GM19395 (cell line): ENCODE measurements at regions not wholly inside any gene's neighbourhood (a gene's known extent, or its start where the extent isn't known, plus 50 kb on each side); places are given as distances from the start of the nearest gene placed in this dataset.

Experiments used
- ATAC-seq: cut with Tn5 transposase; IDR thresholded peaks from one replicate; pipeline ENCODE4 v1.9.1; 2021; ENCODE audit warnings: mild to moderate bottlenecking, moderate library complexity; ENCODE audit not compliant: unreplicated experiment

- ATAC-seq, result no peak
Observed at GRCh38 chr17:79261355-79262072, 186.9 kb downstream of the ENGASE start.

- no peak for ATAC-seq
Observed at GRCh38 chr17:79258843-79259242, 184.2 kb downstream of the ENGASE start.

- no peak for ATAC-seq
Observed at GRCh38 chr17:79258041-79258440, 183.4 kb downstream of the ENGASE start.

DNA sequence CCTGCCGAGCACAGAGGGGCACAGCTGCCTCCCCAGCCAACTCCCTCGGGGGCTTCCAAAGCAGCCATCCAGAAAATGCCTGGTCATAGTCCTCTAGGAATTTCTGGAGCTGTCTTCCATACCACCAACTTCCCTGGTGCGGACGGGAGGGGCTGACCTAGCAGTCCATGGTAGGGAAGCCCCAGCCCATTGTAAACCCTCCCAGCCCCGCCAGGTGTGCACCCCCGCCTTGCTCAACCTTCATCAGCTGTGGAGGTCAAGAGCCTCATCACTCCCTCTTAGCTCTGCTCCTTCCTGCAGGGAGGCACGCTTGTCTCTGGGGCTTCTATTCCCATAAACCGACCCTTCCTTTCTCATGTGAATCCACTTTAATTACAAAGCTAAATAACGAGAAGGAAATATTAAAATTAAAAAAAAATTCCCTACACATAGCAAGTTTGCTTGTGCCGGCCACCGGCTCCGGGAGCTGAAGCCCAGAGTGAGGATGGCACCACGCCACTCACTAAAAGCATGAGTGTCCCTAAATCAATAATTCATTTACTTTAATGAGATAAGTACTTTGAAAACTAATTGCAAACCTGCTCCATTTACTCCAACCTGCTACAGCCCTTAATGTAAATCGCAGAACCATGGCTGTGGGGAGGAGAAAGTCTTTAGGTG, 181.4 kb downstream of the ENGASE start:
- no peak for ATAC-seq

DNA sequence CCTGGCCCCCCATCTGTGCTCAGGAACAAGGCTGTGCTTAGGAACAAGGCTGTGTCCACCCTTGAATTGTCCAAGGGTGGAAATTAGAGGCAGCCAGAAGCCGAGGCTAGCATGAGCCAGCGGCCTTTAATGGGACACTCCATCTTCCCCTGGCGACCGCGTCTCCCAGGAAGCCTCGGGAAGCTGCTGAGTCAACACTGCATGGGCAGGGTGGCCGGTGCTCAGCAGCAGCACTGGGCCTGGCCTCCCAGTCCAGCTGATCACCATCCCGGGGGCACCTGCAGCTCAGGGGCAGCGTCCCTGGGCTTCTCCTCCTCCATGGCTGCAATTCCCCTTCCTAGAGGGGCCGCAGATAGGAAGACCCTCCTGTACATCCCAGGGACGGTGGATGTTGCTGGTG, 180.8 kb downstream of the ENGASE start:
- ATAC-seq, result no peak

- ATAC-seq, result no peak
Observed at GRCh38 chr17:79255046-79255445, 180.4 kb downstream of the ENGASE start.

- no peak for ATAC-seq
Observed at GRCh38 chr17:79252886-79253285, 178.3 kb downstream of the ENGASE start.

- ATAC-seq, result no peak
Observed at GRCh38 chr17:79251824-79252223, 177.2 kb downstream of the ENGASE start.

DNA sequence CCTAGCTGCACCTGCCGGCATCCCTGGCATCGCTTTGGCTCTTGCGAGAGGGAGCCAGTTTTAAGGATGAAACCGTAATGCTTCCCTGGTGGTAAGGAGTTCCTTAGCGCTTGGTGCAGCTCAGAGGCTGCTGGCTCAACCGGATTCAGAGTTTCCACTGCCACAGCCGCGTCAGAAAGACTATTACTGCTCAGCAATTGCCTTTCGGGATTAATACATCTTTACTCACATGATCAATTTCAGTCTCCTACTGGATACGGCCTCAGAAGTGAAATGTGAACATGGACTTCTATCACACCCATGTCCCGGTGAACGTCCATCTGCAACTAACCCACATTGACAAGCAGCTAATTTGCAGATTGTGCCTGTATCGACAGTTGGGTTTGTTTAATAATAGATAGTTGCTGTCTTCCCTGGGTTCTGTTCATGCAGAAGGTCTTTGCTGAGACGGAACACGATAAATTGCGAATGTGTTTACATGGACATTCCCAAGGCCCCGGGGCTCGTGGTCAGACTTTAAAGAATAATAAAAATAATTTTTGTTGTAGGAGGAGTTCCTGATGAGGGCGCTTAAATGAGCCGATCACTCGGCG, 175.4 kb downstream of the ENGASE start:
- ATAC-seq, result no peak

GRCh38 chr17:79248843-79249493, 174.3 kb downstream of the ENGASE start:
- ATAC-seq, result no peak

DNA sequence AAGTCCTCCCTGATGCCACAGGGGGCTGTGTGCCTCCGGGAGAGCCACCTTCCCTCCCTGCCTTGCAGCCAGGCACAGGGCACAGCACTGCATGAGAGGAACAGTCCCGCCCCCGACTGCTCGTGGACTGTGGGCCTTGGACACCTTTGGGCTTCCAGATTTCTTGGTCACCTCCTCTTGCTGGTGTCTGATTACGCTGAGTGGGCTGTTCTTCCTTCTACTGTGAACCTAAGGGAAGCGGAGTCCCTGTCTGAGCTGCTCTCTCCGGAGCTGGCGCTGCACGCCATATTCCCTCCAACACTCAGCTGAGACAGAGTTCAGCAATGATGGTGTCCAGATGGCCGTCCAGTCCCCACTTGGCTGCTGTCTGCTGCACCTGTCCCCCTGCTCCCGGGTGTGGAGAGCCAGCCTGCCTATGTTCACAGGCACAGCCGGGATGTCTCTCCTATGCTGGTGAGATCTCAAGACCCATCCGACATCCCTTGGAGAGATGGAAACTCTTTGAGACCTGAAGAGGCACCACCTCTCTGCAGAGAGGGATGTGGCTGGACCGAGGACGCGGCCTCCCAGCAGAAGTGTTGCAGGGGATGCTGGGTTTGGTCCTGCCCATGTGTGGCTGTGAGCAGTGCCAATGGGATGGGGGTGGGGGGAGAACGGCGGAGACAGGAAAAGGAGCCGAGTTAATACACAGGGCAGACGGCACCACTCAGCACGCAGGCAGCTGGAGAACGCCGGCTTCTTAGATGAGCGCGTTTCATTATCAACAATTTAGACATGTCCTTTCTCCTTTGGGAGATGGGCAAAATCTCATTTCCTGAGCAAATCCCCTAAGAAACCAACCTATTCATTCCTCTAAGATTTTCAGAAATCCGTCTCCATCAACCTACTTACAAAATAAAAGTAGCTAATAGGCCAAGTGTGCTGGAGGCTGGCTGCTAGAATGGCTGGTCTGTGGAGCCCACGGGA, 171.9 kb downstream of the ENGASE start:
- no peak for ATAC-seq

GRCh38 chr17:79244665-79245064, 170.0 kb downstream of the ENGASE start:
- no peak for ATAC-seq

GRCh38 chr17:79243996-79244395, 169.4 kb downstream of the ENGASE start:
- ATAC-seq, result no peak

GRCh38 chr17:79243603-79243990, 169.0 kb downstream of the ENGASE start:
- no peak for ATAC-seq

DNA sequence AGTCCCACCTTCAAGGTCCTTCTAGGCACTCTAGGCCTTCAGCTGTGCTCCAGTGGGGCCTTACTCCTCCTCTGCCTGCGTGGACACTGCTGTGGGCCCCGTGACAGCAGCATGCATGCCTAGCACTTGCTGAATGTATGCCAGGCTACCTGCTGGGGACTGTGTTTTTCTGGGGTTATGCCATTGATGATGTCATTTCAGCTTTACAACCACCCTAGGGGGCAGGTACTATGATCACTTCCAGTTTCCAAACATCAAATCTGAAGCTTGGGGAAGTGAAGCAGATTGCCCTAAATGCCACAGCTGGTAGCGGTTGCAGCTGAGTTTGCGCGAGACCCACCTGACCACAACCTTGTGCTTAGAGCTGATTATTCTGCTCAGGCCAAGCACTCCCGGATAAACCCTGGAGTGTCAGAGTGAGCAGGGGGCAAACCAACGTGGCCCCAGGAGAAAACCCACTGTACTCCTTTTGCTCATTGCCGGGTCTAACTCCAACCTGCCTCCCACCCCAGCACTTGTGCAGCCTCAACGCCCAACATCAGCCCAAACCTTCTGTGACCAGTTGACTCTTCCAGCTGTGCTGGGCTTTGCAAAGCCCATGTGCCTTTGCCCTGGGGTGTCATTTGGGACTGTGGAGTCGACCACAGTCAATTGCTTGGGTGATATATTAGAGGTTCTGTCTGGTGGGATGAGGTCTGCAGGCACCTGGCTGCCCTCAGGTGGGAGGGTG, 168.4 kb downstream of the ENGASE start:
- no peak for ATAC-seq

- no peak for ATAC-seq
Observed at GRCh38 chr17:79242393-79242792, 167.8 kb downstream of the ENGASE start.

DNA sequence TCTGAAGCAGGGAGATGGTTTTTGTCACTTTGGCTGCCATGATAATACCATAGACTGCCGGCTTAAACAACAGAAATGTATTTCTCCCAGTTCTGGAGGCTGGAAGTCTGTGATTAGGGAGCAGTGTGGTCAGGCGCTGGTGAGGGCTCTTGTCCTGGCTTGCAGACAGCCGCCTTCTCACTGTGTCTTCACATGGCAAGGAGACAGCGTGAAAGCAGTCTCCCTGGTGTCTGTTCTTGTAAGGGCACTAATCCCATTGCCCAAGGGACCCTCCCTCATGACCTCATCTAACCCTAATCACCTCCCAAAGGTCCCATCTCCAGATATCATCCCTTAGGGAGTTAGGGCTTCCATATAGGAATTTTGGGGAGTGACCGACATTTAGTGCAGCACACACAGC, 167.0 kb downstream of the ENGASE start:
- ATAC-seq, result no peak

DNA sequence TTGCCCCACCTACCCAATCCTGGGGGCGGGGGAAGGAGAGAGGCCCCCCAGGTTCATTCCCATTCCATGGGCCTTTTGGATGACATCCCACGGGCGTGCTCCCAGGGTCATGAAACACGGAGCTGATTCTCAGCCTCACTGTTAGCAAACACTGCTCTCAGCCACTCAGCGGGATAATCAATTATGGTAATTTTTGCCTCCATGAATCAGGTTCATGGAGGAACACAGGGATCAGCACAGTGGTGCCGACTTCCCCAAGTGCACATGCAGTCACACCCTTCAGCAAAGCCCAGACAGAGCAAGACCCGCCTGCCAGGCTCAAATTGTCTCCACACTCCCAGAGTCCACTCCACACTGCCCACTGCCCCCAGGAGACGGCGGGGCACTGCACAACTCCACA, 164.6 kb downstream of the ENGASE start:
- ATAC-seq, result no peak

DNA sequence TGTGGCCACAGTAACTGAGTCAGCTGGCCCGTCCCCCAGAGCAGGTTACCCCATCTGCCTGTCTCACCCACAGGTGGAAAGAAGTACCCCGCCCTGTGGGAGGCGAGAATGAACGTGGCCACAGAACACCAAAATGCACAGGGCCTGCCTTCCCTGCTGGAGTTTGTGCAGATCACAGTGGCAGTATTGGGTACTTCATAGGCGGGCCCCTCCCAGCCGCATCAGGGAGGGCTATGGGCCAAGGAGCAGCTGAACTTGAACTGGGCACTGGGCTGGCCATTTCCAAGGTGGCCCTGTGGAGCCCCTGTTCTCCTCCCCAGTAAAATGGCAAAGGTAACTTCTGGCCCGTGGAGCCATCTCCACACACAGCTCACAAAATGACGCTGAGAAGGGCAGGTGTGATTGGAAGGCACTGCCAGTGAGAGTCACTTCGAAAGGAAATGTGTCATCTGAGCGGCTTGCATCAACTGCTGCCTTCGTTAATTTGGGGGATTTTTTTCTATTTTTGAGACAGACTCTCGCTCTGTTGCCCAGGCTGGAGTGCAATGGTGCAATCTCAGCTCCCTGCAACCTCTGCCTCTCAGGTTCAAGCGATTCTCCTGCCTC, 162.9 kb downstream of the ENGASE start:
- ATAC-seq, result no peak

DNA sequence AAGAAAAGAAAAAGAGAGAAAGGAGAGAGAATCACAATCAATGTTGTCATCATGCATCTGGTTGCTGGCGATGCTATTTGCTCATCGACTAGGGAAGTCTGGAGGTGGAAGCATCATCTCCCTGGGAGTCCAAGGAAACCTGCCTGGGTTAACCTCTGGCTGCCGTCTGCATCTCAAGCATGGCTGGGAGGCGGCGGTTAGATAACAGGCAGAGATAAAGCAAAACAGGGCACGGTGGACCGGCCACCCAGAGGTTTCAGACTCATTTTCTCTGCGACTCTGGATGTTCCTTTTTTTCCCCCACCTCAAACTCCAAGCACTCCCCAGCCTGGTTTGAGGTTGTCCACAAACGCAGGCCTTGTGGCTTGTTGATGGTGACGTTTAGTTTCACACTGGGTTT, 161.2 kb downstream of the ENGASE start:
- ATAC-seq, result no peak
